GM13977 (cell line): ENCODE measurements at regions not wholly inside any gene's neighbourhood (a gene's known extent, or its start where the extent isn't known, plus 50 kb on each side); places are given as distances from the start of the nearest gene placed in this dataset.

Experiments used
- DNase-seq: peaks from one replicate; pipeline ENCODE4 v3.0.0; 2012; ENCODE audit warnings: low spot score
- CTCF ChIP-seq: IDR thresholded peaks from 2 replicates; pipeline ENCODE4 v1.5.1; 2012; ENCODE audit warnings: mild to moderate bottlenecking, control low read depth; ENCODE audit not compliant: insufficient read depth; ENCODE audit errors: extremely low read depth, missing control alignments
- in situ Hi-C: fragments of 300-500 bp; cut with MboI; formaldehyde crosslinking; loops from one replicate; pipeline ENCODE4 v1.12.0; 2022; ENCODE audit warnings: low sequenced_read_pairs, low pct_unique_long_range_greater_than_20kb, mixed read lengths, inconsistent platforms; ENCODE audit not compliant: unreplicated experiment

GRCh38 chr18:10009321-10010144 lies 95.7 kb downstream of the VAPA start:
- no peak for DNase-seq
- no peak for TF ChIP-seq CTCF
- in situ Hi-C loops, result no loop called here

- DNase-seq, result no peak
- no peak for TF ChIP-seq CTCF
- in situ Hi-C loops, result no loop called here
Measured at GRCh38 chr18:10010611-10011015, 96.8 kb downstream of the VAPA start.

- in situ Hi-C loops, result no loop called here
- no peak for DNase-seq
- TF ChIP-seq CTCF, result no peak
Measured at GRCh38 chr18:10011061-10011460, 97.2 kb downstream of the VAPA start.

- in situ Hi-C loops, result no loop called here
- TF ChIP-seq CTCF, result no peak
- no peak for DNase-seq
Measured at GRCh38 chr18:10011751-10012150, 97.9 kb downstream of the VAPA start.

- no peak for TF ChIP-seq CTCF
- in situ Hi-C loops, result no loop called here
- DNase-seq, result no peak
Measured at GRCh38 chr18:10012526-10012925, 98.7 kb downstream of the VAPA start.

- no peak for DNase-seq
- in situ Hi-C loops, result no loop called here
- no peak for TF ChIP-seq CTCF
Measured at GRCh38 chr18:10013621-10014543, 100.1 kb downstream of the VAPA start.
